GM23338 (cell line): ENCODE measurements at regions not wholly inside any gene's neighbourhood (a gene's known extent, or its start where the extent isn't known, plus 50 kb on each side); places are given as distances from the start of the nearest gene placed in this dataset.

ENCODE experiments used
- CREB1 ChIP-seq: fragments of 250-450 bp; sonication (Bioruptor Pico); IDR thresholded peaks from 2 replicates; pipeline ENCODE4 v1.5.0; 2020; ENCODE audit warnings: low read depth, mild to moderate bottlenecking, moderate library complexity
- EZH2 ChIP-seq: fragments of 200-600 bp; sonication (generic); IDR thresholded peaks from one replicate; pipeline ENCODE4 v1.8.0; 2017; ENCODE audit warnings: antibody characterized with exemption, mild to moderate bottlenecking, low read depth; ENCODE audit not compliant: unreplicated experiment
- EZH2phosphoT487 ChIP-seq: fragments of 200-600 bp; sonication (generic); IDR thresholded peaks from one replicate; pipeline ENCODE4 v1.8.1; 2018; ENCODE audit warnings: antibody characterized with exemption; ENCODE audit not compliant: unreplicated experiment
- JUNB ChIP-seq: IDR thresholded peaks from one replicate; pipeline ENCODE4 v1.6.1; 2016; ENCODE audit warnings: antibody characterized with exemption; ENCODE audit not compliant: unreplicated experiment
- NANOG ChIP-seq: IDR thresholded peaks from 2 replicates; pipeline ENCODE4 v1.6.1; 2016; ENCODE audit warnings: antibody characterized with exemption, borderline replicate concordance
- POLR2AphosphoS5 ChIP-seq: IDR thresholded peaks from 2 replicates; pipeline ENCODE4 v1.6.1; 2016; ENCODE audit warnings: antibody characterized with exemption, low read depth
- STAT1 ChIP-seq: IDR thresholded peaks from one replicate; pipeline ENCODE4 v1.6.1; 2016; ENCODE audit warnings: antibody characterized with exemption; ENCODE audit not compliant: unreplicated experiment
- ZNF331 ChIP-seq: fragments of 250-450 bp; sonication (Bioruptor Pico); IDR thresholded peaks from 2 replicates; pipeline ENCODE4 v1.5.0; 2020; ENCODE audit warnings: low read depth, mild to moderate bottlenecking, moderate library complexity
- TF ChIP-seq, protein P1 (sequence below), 2 experiments: fragments of 200-600 bp in 1 of 2; sonication (generic) in 1 of 2; conservative IDR thresholded peaks; 2 replicates each; pipeline versions ENCODE4 v1.5.1 to v1.6.1; 2016 to 2017; ENCODE audit warnings: antibody characterized with exemption in 2 of 2, low read depth in 2 of 2, mild to moderate bottlenecking in 2 of 2, moderate library complexity in 1 of 2
- TF ChIP-seq, protein P2 (sequence below): IDR thresholded peaks from one replicate; pipeline ENCODE4 v1.6.1; 2018; ENCODE audit warnings: antibody characterized with exemption; ENCODE audit not compliant: unreplicated experiment
- TF ChIP-seq, protein P3 (sequence below): IDR thresholded peaks from 2 replicates; pipeline ENCODE4 v1.6.1; 2016; ENCODE audit warnings: antibody characterized with exemption

DNA sequence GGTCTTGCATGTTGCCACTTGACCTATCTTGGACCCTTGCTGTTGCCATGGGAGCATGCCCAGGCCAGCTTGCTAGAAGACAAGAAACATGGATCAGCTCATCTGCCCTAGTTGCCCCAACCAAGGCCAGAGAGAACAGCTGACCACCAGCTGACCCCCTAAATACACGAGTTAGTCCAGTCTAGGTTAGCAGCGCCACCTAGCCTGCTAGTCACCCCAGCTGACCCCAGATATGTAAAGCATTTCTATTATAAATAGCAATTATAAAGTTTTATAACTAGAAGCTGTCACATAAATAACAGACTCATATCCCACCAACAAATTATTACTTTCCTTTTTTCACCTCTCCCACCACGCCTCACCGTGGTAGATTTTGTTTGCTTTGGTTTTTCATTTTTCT, 387.8 kb downstream of the RASEF start:
- TF ChIP-seq POLR2AphosphoS5, result no peak
- TF ChIP-seq, protein P1, sequence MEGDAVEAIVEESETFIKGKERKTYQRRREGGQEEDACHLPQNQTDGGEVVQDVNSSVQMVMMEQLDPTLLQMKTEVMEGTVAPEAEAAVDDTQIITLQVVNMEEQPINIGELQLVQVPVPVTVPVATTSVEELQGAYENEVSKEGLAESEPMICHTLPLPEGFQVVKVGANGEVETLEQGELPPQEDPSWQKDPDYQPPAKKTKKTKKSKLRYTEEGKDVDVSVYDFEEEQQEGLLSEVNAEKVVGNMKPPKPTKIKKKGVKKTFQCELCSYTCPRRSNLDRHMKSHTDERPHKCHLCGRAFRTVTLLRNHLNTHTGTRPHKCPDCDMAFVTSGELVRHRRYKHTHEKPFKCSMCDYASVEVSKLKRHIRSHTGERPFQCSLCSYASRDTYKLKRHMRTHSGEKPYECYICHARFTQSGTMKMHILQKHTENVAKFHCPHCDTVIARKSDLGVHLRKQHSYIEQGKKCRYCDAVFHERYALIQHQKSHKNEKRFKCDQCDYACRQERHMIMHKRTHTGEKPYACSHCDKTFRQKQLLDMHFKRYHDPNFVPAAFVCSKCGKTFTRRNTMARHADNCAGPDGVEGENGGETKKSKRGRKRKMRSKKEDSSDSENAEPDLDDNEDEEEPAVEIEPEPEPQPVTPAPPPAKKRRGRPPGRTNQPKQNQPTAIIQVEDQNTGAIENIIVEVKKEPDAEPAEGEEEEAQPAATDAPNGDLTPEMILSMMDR (conservative IDR thresholded peaks at IDR 0.05; ENCODE audit: low read depth in 2 of 2), result peak; percentile 30 to 61
- TF ChIP-seq JUNB, result no peak
- TF ChIP-seq EZH2, result no peak
- TF ChIP-seq, protein P2, sequence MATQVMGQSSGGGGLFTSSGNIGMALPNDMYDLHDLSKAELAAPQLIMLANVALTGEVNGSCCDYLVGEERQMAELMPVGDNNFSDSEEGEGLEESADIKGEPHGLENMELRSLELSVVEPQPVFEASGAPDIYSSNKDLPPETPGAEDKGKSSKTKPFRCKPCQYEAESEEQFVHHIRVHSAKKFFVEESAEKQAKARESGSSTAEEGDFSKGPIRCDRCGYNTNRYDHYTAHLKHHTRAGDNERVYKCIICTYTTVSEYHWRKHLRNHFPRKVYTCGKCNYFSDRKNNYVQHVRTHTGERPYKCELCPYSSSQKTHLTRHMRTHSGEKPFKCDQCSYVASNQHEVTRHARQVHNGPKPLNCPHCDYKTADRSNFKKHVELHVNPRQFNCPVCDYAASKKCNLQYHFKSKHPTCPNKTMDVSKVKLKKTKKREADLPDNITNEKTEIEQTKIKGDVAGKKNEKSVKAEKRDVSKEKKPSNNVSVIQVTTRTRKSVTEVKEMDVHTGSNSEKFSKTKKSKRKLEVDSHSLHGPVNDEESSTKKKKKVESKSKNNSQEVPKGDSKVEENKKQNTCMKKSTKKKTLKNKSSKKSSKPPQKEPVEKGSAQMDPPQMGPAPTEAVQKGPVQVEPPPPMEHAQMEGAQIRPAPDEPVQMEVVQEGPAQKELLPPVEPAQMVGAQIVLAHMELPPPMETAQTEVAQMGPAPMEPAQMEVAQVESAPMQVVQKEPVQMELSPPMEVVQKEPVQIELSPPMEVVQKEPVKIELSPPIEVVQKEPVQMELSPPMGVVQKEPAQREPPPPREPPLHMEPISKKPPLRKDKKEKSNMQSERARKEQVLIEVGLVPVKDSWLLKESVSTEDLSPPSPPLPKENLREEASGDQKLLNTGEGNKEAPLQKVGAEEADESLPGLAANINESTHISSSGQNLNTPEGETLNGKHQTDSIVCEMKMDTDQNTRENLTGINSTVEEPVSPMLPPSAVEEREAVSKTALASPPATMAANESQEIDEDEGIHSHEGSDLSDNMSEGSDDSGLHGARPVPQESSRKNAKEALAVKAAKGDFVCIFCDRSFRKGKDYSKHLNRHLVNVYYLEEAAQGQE, result no peak
- no peak for TF ChIP-seq EZH2phosphoT487
- TF ChIP-seq, protein P3, sequence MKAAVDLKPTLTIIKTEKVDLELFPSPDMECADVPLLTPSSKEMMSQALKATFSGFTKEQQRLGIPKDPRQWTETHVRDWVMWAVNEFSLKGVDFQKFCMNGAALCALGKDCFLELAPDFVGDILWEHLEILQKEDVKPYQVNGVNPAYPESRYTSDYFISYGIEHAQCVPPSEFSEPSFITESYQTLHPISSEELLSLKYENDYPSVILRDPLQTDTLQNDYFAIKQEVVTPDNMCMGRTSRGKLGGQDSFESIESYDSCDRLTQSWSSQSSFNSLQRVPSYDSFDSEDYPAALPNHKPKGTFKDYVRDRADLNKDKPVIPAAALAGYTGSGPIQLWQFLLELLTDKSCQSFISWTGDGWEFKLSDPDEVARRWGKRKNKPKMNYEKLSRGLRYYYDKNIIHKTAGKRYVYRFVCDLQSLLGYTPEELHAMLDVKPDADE, result no peak
- no peak for TF ChIP-seq NANOG
- TF ChIP-seq STAT1, result no peak
- no peak for TF ChIP-seq CREB1
- no peak for TF ChIP-seq ZNF331 (CRISPR knock-in tag)
